ENCODE measurements at regions not wholly inside any gene's neighbourhood (a gene's known extent, or its start where the extent isn't known, plus 50 kb on each side); places are given as distances from the start of the nearest gene placed in this dataset.

DNA sequence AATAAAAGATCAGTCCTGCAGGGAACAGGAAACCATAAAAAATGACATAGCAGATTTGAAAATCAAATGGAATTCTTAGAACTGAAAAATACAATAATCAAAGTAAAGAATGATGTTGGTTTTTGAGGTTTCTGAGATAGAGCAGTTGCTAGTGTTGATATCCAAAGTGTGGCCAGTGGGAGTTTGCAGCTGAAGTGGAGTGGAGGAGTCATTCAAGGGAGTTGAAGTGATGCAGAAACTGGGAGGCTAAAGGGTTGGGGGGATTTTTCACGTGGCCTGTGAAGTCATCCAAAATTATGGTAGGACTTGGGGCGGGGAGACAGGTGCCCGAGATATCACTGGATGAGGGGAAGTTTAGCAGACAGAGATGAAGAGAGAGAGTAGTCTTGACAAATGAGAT, 123.6 kb downstream of the CDC5L start:
- no peak for DNase-seq
- Histone ChIP-seq H3K9me3 (ENCODE audit: control insufficient read depth in 1 of 2, insufficient read depth in 1 of 2, low read length in 2 of 2) (no peaks in the 10 kb centered on the region), H3K4me3 (ENCODE audit: low read length) (no peak overlapping the region), H3K27ac (ENCODE audit: low read depth in 1 of 2, low read length in 2 of 2) (no peak overlapping the region), H3K4me1 (ENCODE audit: insufficient read depth, low read length) (no peaks in the 10 kb centered on the region), H3K27me3 (ENCODE audit: control insufficient read depth in 1 of 2, insufficient read depth in 2 of 2, low read length in 2 of 2) (no peaks in the 10 kb centered on the region), H3K36me3 (ENCODE audit: insufficient read depth, low read length) (no peaks in the 10 kb centered on the region)
- H3K27ac Mint-ChIP-seq, result no peak overlapping the region
- ATAC-seq (ENCODE audit: poor library complexity), result no peak
- ChIA-PET POLR2A (no interaction called here), CTCF (no interaction called here)
- no peaks in the 10 kb centered on the region for H3K4me1 Mint-ChIP-seq (ENCODE audit: low read depth)
- TF ChIP-seq, protein P1, sequence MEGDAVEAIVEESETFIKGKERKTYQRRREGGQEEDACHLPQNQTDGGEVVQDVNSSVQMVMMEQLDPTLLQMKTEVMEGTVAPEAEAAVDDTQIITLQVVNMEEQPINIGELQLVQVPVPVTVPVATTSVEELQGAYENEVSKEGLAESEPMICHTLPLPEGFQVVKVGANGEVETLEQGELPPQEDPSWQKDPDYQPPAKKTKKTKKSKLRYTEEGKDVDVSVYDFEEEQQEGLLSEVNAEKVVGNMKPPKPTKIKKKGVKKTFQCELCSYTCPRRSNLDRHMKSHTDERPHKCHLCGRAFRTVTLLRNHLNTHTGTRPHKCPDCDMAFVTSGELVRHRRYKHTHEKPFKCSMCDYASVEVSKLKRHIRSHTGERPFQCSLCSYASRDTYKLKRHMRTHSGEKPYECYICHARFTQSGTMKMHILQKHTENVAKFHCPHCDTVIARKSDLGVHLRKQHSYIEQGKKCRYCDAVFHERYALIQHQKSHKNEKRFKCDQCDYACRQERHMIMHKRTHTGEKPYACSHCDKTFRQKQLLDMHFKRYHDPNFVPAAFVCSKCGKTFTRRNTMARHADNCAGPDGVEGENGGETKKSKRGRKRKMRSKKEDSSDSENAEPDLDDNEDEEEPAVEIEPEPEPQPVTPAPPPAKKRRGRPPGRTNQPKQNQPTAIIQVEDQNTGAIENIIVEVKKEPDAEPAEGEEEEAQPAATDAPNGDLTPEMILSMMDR (IDR thresholded peaks at IDR 0.05), result no peak
- peaks cover 6% of the 10 kb centered on the region for H3K9me3 Mint-ChIP-seq
- intact Hi-C loops (cut with DNase I, micrococcal nuclease), result no loop called here
- no peak overlapping the region for H3K4me3 Mint-ChIP-seq
- H3K36me3 Mint-ChIP-seq (ENCODE audit: low read depth), result no peaks in the 10 kb centered on the region
- no peaks in the 10 kb centered on the region for H3K27me3 Mint-ChIP-seq

DNA sequence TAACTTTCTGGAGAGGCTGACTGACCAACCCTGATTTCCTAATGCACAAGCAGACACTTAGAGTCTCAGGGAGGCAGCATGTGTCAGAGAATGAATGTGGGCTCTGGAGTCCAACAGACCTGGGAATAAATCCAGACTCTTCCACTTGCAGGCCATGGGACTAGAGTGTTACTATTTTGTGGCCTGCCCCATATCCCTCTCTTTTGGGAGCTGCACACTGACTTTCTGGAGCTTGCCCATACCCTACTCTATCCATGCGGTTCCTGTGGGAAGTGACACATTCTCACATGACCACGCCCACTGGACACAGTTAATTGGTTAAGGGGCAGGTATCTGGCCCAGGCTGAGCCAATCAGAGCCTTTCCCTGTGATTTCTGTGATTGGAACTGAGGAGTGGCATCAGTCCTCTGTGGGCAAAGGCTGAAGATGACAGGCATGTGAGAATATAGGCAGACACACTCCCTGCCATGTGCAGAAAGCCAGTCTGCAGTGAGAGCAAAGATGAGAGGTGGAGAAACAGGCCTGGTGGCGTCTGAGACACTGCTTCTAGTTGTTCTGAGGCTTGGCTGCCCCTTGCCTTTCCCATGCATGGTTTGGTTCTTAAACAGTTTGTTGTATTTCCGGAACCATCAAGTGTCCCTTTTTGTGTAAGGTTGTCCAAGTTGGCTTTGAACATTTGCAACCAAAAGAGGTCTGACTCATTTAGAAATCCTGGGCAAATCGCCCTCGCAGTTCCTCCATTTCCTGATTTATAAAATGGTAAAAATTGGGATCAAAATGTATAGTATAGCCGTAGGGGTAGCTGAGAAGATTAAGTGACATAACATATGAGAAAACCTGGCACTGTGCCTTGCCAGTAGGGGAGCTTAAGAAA, 125.6 kb downstream of the CDC5L start:
- intact Hi-C loops (cut with DNase I, micrococcal nuclease), result no loop called here
- H3K9me3 ChIP-seq (ENCODE audit: control insufficient read depth in 1 of 2, insufficient read depth in 1 of 2, low read length in 2 of 2), result no peaks in the 10 kb centered on the region
- TF ChIP-seq, protein P1 (IDR thresholded peaks at IDR 0.05), result no peak
- Mint-ChIP-seq H3K36me3 (ENCODE audit: low read depth) (no peaks in the 10 kb centered on the region), H3K4me1 (ENCODE audit: low read depth) (no peaks in the 10 kb centered on the region), H3K9me3 (peaks cover 6% of the 10 kb centered on the region), H3K27me3 (no peaks in the 10 kb centered on the region), H3K27ac (no peak overlapping the region), H3K4me3 (no peak overlapping the region)
- DNase-seq (no peak), ATAC-seq (ENCODE audit: poor library complexity) (no peak)
- no peaks in the 10 kb centered on the region for H3K27me3 ChIP-seq (ENCODE audit: control insufficient read depth in 1 of 2, insufficient read depth in 2 of 2, low read length in 2 of 2)
- POLR2A ChIA-PET, result no interaction called here
- no peak overlapping the region for H3K4me3 ChIP-seq (ENCODE audit: low read length)
- no peaks in the 10 kb centered on the region for H3K36me3 ChIP-seq (ENCODE audit: insufficient read depth, low read length)
- CTCF ChIA-PET, result no interaction called here
- no peaks in the 10 kb centered on the region for H3K4me1 ChIP-seq (ENCODE audit: insufficient read depth, low read length)
- H3K27ac ChIP-seq (ENCODE audit: low read depth in 1 of 2, low read length in 2 of 2), result no peak overlapping the region

DNA sequence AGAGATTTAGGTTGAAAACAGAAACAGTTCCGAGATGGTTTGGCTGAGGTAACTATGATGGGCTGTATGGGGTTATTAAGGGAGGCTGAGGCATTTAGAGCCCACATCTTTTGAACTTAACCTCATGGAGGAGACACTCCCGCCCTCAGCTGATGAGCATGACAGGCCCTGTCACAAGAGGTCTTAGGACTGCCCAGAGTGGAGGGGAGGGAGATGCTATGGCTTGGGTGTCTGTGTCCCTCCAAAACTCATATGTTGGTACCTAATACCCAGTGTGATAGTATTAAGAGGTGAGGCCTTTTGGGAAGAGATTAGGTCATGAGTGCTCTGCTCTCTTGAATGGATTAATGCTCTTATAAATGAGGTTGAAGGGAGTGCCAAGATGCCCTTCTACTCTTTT, 126.6 kb downstream of the CDC5L start:
- ChIA-PET POLR2A (no interaction called here), CTCF (no interaction called here)
- no peaks in the 10 kb centered on the region for H3K27me3 Mint-ChIP-seq
- Histone ChIP-seq H3K36me3 (ENCODE audit: insufficient read depth, low read length) (no peaks in the 10 kb centered on the region), H3K4me3 (ENCODE audit: low read length) (no peak overlapping the region), H3K9me3 (ENCODE audit: control insufficient read depth in 1 of 2, insufficient read depth in 1 of 2, low read length in 2 of 2) (no peaks in the 10 kb centered on the region), H3K27me3 (ENCODE audit: control insufficient read depth in 1 of 2, insufficient read depth in 2 of 2, low read length in 2 of 2) (no peaks in the 10 kb centered on the region), H3K27ac (ENCODE audit: low read depth in 1 of 2, low read length in 2 of 2) (no peak overlapping the region), H3K4me1 (ENCODE audit: insufficient read depth, low read length) (no peaks in the 10 kb centered on the region)
- intact Hi-C loops (cut with DNase I, micrococcal nuclease), result no loop called here
- H3K4me3 Mint-ChIP-seq, result no peak overlapping the region
- no peak overlapping the region for H3K27ac Mint-ChIP-seq
- H3K4me1 Mint-ChIP-seq (ENCODE audit: low read depth), result no peaks in the 10 kb centered on the region
- no peak for ATAC-seq (ENCODE audit: poor library complexity)
- peaks cover 13% of the 10 kb centered on the region for H3K9me3 Mint-ChIP-seq
- no peaks in the 10 kb centered on the region for H3K36me3 Mint-ChIP-seq (ENCODE audit: low read depth)
- TF ChIP-seq, protein P1 (IDR thresholded peaks at IDR 0.05), result no peak
- DNase-seq, result no peak
